ENCODE measurements at regions not wholly inside any gene's neighbourhood (a gene's known extent, or its start where the extent isn't known, plus 50 kb on each side); places are given as distances from the start of the nearest gene placed in this dataset.
"Not testable (repeated sequence)": the region's sequence is repeated elsewhere in the genome, so short reads cannot be mapped to it uniquely, and the experiment has no call there.

DNA sequence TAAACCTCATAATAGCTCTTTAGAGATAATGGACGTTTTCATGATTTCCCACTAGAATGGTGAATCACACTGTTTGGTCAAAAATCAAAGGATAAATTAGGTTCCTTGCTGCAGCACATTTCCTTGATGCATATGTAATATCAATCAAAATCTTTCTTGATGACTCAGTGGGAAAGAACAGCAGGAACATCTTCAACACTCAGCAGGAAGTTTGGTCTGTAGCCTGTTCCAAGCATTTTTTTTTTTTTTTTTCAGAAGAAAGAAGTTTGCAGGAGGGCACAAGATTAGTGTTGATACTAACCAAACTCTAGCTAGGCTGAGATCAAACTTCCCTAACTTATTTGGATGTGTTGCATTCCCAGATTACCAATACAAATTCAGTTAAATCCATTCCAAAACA is 1529.8 kb downstream of the FAM181B start:
- no peak for DNase-seq (ENCODE audit: low read depth, low spot score)

GRCh38 chr11:81197396-81197795 is 1536.3 kb downstream of the FAM181B start:
- DNase-seq (ENCODE audit: low read depth, low spot score) = no peak

DNA sequence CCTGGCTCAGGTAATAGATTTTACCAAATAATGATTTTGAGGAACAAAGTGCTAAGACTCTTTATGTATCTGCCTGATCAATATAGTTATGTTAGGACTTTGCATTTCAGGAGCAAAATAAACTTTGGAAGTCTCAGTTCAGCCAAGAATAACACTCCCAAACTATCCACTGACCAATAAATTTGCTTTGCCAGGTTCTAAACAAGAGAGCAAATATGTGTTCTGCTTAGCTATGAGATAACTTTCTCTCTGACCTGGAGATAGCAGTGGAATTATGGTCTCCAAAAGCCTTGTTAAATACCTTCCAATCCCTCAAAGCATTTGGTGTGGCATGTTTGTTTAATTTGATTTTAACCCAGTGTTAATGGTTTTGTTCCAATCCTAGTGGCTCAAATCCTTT is 1541.1 kb downstream of the FAM181B start:
- DNase-seq (ENCODE audit: low read depth, low spot score) = no peak

DNA sequence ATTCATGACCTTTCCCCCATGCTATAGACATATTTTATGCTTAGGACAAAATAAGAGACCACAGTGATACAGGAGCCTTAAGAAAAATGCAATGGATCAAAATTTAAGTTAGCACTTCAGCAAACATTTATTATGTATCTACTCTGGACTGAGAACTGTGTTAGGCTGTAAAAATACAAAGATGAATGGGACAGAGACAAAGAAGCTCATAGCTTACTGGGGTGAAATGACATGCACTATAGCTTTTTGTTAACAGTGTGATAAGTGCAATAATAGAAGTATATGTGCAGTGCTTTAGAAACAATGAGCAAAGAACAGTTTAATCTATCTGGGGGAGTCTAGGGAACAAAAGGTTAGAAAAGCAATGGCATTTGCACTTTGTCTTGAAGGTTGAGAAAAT is 1543.1 kb downstream of the FAM181B start:
- DNase-seq (ENCODE audit: low read depth, low spot score) = no peak

GRCh38 chr11:81187033-81187432 is 1546.6 kb downstream of the FAM181B start:
- DNase-seq (ENCODE audit: low read depth, low spot score) = not testable (repeated sequence)

GRCh38 chr11:81174646-81175330 is 1558.9 kb downstream of the FAM181B start:
- DNase-seq (ENCODE audit: low read depth, low spot score) = no peak

GRCh38 chr11:81165164-81165563 is 1568.5 kb downstream of the FAM181B start:
- DNase-seq (ENCODE audit: low read depth, low spot score) = no peak

DNA sequence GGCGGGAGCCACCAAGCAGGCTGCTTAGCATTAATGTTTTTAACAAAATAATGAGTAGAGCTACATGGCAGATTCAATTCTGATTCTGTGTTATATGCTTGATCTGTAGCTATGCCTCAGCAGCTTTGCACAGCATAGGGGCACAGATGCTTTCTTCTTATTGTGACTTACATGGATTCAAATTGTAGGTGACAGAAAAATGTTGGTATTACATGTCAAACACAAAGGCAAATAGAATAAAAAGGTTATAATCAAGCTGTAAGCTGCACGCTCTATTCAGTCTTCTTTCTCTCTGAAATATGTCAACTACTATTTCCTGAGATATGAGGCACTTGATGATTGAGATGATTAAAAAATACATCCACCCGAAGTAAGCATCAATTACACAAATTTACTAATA is 1573.8 kb downstream of the FAM181B start:
- no peak for DNase-seq (ENCODE audit: low read depth, low spot score)

DNA sequence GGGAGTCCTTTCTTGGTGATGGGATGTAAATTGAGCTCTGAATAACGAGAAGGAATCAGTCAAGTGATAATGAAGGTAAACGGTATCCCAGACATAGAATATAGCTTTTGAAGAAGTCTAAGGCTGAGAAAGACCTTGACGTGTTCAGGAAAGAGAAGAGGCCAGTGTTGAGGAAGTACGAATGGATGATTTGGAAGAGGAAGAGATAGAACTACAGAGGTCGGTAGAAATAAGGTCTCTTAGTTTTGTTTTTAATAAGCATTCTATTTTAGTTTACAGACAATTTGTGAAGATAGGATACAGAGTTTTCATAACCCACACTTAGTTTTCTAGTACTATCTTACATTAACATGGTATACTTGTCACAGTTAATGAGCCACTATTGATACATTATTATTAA is 1598.1 kb downstream of the FAM181B start:
- no peak for DNase-seq (ENCODE audit: low read depth, low spot score)

DNA sequence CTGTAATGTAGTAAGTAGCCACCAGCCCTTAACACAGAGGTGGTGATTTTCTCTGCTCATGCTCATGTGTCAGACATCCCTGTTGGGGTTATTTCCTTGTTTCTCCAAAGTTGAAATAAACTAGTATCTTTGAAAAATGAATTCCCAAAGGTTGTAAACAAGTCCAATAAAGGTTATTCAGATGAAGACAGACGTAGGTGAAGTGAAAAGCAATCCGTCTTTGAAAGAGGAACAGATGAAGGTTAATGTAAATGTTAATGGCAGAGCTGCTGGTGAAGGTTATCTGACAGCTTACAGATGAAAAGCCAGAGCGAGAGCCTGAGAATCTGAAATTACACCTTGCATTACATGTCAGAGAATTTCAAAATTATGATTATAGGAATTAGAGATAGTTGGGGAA is 1604.0 kb downstream of the FAM181B start:
- DNase-seq (ENCODE audit: low read depth, low spot score) = no peak

DNA sequence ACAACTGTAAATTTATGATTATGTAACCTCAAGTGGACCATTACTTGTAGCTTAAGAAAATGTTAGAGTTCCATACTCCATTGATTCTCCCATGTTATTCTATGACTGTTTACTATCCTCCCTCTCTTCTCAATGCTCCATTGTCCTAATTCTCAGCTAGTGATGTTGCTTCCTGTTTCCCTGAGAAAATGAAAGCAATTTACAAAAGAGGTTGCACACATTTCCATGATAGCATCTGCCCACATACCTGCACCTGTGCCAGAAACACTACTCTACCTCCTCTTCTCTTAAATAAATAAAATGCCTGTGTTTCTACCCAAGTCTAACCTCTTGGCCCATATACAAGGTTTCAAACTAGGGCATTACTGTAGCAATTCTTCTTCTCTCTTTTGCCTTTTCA is 1620.9 kb downstream of the FAM181B start:
- DNase-seq (ENCODE audit: low read depth, low spot score) = no peak

- no peak for DNase-seq (ENCODE audit: low read depth, low spot score)
These were observed 1629.6 kb downstream of the FAM181B start for GRCh38 chr11:81104051-81104450.

GRCh38 chr11:81098471-81098870 is 1635.2 kb downstream of the FAM181B start:
- DNase-seq (ENCODE audit: low read depth, low spot score) = no peak

GRCh38 chr11:81092522-81092921 is 1641.1 kb downstream of the FAM181B start:
- no peak for DNase-seq (ENCODE audit: low read depth, low spot score)

GRCh38 chr11:81089242-81089641 is 1644.4 kb downstream of the FAM181B start:
- no peak for DNase-seq (ENCODE audit: low read depth, low spot score)

DNA sequence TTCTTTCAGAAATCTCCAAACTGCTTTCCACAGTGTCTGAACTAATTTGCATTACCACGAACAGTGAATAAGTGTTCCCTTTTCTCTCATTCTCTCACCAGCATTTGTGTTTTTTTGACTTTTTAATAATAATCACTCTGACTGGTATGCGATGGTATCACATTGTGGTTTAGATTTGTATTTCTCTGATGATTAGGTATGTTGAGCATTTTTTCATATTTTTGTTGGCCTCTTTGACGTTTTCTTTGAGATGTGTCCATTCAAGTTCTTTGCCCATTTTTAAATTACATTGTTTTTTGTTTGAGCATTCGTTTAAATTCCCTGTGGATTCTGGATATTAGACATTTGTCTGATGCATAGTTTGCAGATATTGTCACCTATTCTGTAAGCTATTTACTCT is 1639.6 kb upstream of the TENM4 start:
- DNase-seq (ENCODE audit: low read depth, low spot score) = no peak

- DNase-seq (ENCODE audit: low read depth, low spot score) = no peak
These were observed 1631.4 kb upstream of the TENM4 start for GRCh38 chr11:81072273-81072672.

- DNase-seq (ENCODE audit: low read depth, low spot score) = no peak
These were observed 1630.8 kb upstream of the TENM4 start for GRCh38 chr11:81071606-81072005.

- no peak for DNase-seq (ENCODE audit: low read depth, low spot score)
These were observed 1630.1 kb upstream of the TENM4 start for GRCh38 chr11:81070948-81071347.

DNA sequence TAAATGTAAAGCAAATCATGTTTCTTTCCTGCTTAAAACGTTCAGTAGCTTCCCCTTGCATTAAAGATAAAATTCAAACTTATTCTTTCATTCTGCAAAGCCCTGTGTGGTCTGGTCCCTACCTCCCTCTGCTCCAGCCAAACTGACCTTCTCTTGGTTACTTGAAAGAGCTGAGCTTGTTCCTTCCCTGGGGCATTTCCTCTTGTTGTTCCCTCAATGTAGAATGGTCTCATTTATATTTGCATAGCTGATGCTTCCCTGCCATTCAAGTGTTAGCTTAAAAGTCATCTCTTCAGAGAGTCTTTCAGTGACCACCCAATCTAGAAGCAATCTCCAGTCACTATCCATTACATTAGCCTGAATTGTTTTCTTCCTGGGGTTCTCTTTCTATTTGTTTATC is 1618.5 kb upstream of the TENM4 start:
- DNase-seq (ENCODE audit: low read depth, low spot score) = no peak

- no peak for DNase-seq (ENCODE audit: low read depth, low spot score)
These were observed 1611.7 kb upstream of the TENM4 start for GRCh38 chr11:81052344-81053158.

DNA sequence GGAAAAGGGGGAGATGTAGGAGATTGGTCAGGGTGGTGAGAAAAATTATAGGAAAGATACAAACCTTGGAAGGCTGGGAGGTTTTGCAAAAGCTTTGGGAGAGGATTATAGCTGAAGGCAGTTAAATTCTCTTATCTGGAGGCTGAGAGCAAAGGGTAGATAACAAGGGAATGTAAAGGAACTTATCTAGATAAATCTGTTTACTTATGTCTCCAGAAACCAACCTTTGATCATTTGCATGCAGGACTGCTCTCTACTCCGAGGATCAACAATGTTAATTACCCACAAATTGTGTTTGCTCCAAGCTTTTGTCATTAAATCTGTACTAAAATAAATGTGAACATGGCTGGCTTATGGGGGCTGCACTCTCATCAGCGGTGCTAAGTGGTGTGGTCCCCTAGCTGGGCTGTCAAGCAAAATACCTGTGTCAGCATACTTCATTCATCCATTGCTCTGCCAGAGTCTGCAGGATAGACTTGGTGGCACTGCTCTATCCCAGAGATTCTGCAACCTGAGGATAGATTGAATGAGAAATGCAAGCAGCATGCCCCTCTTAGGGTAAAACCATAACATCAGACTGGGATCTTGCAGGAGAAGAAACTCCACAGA is 1599.2 kb upstream of the TENM4 start:
- DNase-seq (ENCODE audit: low read depth, low spot score) = no peak
